HepG2 (cell line): ENCODE measurements at regions not wholly inside any gene's neighbourhood (a gene's known extent, or its start where the extent isn't known, plus 50 kb on each side); places are given as distances from the start of the nearest gene placed in this dataset.
A peak's percentile ranks its signal among the peaks of the same experiment; 100 is the strongest.

Source experiments
- AKAP8 ChIP-seq: sonication (generic); formaldehyde crosslinking; IDR thresholded peaks from 2 replicates; pipeline ENCODE4 v1.5.1; 2020; ENCODE audit warnings: mild to moderate bottlenecking, missing genetic modification reagents
- ATRX ChIP-seq: sonication (generic); formaldehyde crosslinking; IDR thresholded peaks from 2 replicates; pipeline ENCODE4 v1.4.0; 2020; ENCODE audit warnings: missing genetic modification reagents, borderline replicate concordance
- CBX2 ChIP-seq, 2 experiments: fragments of 200-600 bp in 1 of 2; sonication (generic); formaldehyde crosslinking in 1 of 2; IDR thresholded peaks; 2 replicates each; pipeline versions ENCODE4 v1.7.0 to v1.8.1; 2018 to 2022; ENCODE audit warnings: low read depth in 2 of 2, low read length in 1 of 2, mild to moderate bottlenecking in 1 of 2, missing genetic modification reagents in 1 of 2
- FOXM1 ChIP-seq: sonication (generic); formaldehyde crosslinking; IDR thresholded peaks from 2 replicates; pipeline ENCODE4 v1.5.0; 2020; ENCODE audit warnings: missing genetic modification reagents
- HNRNPL ChIP-seq: fragments of 200-400 bp; formaldehyde crosslinking; IDR thresholded peaks from 2 replicates; pipeline ENCODE4 v1.6.1; 2017; ENCODE audit warnings: mild to moderate bottlenecking, low read depth, low read length
- JUNB ChIP-seq: sonication (generic); formaldehyde crosslinking; IDR thresholded peaks from 2 replicates; pipeline ENCODE4 v1.8.0; 2022; ENCODE audit warnings: missing genetic modification reagents, mild to moderate bottlenecking, borderline replicate concordance
- KDM2A ChIP-seq: sonication (generic); formaldehyde crosslinking; IDR thresholded peaks from 2 replicates; pipeline ENCODE4 v1.4.0; 2020; ENCODE audit warnings: low read depth, missing genetic modification reagents, borderline replicate concordance
- MLXIP ChIP-seq: sonication (generic); formaldehyde crosslinking; IDR thresholded peaks from 2 replicates; pipeline ENCODE4 v1.9.0; 2021; ENCODE audit warnings: missing genetic modification reagents, borderline replicate concordance
- MZF1 ChIP-seq: sonication (generic); formaldehyde crosslinking; IDR thresholded peaks from 2 replicates; pipeline ENCODE4 v1.8.1; 2023; ENCODE audit warnings: mild to moderate bottlenecking, missing genetic modification reagents, borderline replicate concordance
- NKX3-1 ChIP-seq: sonication (generic); formaldehyde crosslinking; IDR thresholded peaks from 2 replicates; pipeline ENCODE4 v1.5.0; 2020; ENCODE audit warnings: missing genetic modification reagents
- RAD51 ChIP-seq: fragments of 450-650 bp; IDR thresholded peaks from 2 replicates; pipeline ENCODE4 v1.6.1; 2016; ENCODE audit warnings: borderline replicate concordance
- REXO4 ChIP-seq: sonication (generic); formaldehyde crosslinking; IDR thresholded peaks from 2 replicates; pipeline ENCODE4 v1.8.0; 2022; ENCODE audit warnings: missing genetic modification reagents, mild to moderate bottlenecking, borderline replicate concordance
- SALL2 ChIP-seq: sonication (generic); formaldehyde crosslinking; IDR thresholded peaks from 2 replicates; pipeline ENCODE4 v1.8.1; 2023; ENCODE audit warnings: mild to moderate bottlenecking, missing genetic modification reagents, inconsistent platforms
- UBTF ChIP-seq: sonication (generic); formaldehyde crosslinking; IDR thresholded peaks from 2 replicates; pipeline ENCODE4 v1.4.0; 2020; ENCODE audit warnings: mild to moderate bottlenecking, missing genetic modification reagents
- ZBED4 ChIP-seq: sonication (generic); formaldehyde crosslinking; IDR thresholded peaks from 2 replicates; pipeline ENCODE4 v1.4.0; 2020; ENCODE audit warnings: missing genetic modification reagents, borderline replicate concordance
- ZNF775 ChIP-seq: sonication (generic); formaldehyde crosslinking; IDR thresholded peaks from 2 replicates; pipeline ENCODE4 v1.4.0; 2020; ENCODE audit warnings: missing genetic modification reagents, mild to moderate bottlenecking, moderate library complexity, borderline replicate concordance
- ZSCAN12 ChIP-seq: sonication (generic); formaldehyde crosslinking; IDR thresholded peaks from 2 replicates; pipeline ENCODE4 v1.9.0; 2021; ENCODE audit warnings: mild to moderate bottlenecking, missing genetic modification reagents
- ZSCAN21 ChIP-seq: sonication (generic); formaldehyde crosslinking; IDR thresholded peaks from 2 replicates; pipeline ENCODE4 v1.8.0; 2022; ENCODE audit warnings: mild to moderate bottlenecking, missing genetic modification reagents, moderate library complexity, borderline replicate concordance

- no peak for TF ChIP-seq ATRX (CRISPR knock-in tag)
- no peak for TF ChIP-seq ZSCAN12 (CRISPR knock-in tag)
- TF ChIP-seq UBTF (CRISPR knock-in tag) = peak; percentile 93
- TF ChIP-seq CBX2 (IDR thresholded peaks at IDR 0.05; ENCODE audit: low read depth, low read length) = no peak
- no peak for TF ChIP-seq CBX2 (CRISPR knock-in tag; IDR thresholded peaks at IDR 0.05; ENCODE audit: low read depth)
- no peak for TF ChIP-seq MLXIP (CRISPR knock-in tag)
- TF ChIP-seq JUNB (CRISPR knock-in tag) = no peak
- TF ChIP-seq REXO4 (CRISPR knock-in tag) = no peak
- no peak for TF ChIP-seq ZNF775
- peak; percentile 73; the same call in 1 of the 2 replicates for TF ChIP-seq NKX3-1 (CRISPR knock-in tag)
- peak; percentile 92; the same call in 1 of the 2 replicates for TF ChIP-seq ZSCAN21 (CRISPR knock-in tag)
- no peak for TF ChIP-seq AKAP8 (CRISPR knock-in tag)
- no peak for TF ChIP-seq KDM2A (CRISPR knock-in tag)
- no peak for TF ChIP-seq SALL2 (CRISPR knock-in tag)
- TF ChIP-seq FOXM1 (CRISPR knock-in tag) = no peak
- no peak for TF ChIP-seq ZBED4
- peak; percentile 84 for TF ChIP-seq HNRNPL
- TF ChIP-seq MZF1 = no peak
- TF ChIP-seq RAD51 = no peak
Observed at GRCh38 chr10:58967551-58968388, 208.7 kb upstream of the PHYHIPL start (continued).
